GM12878 (cell line): ENCODE measurements at regions not wholly inside any gene's neighbourhood (a gene's known extent, or its start where the extent isn't known, plus 50 kb on each side); places are given as distances from the start of the nearest gene placed in this dataset.

Experiments used
- ATAC-seq: fragments of 200-7000 bp; cut with Tn5 transposase; 3 replicates; pipeline ENCODE4 v1.9.1; 2020; ENCODE audit warnings: mild to moderate bottlenecking, moderate library complexity
- BruUV-seq: library from RNA; stranded (reverse); fragments of 400-500 nt; replicated peaks from 2 replicates; lab custom pipeline; 2021; lab: Mats Ljungman, UMichigan
- CTCF ChIA-PET: fragments of 300-600 bp; sonication (Branson Sonifier 250); formaldehyde crosslinking; extraction: SDS; loops from one replicate; lab custom pipeline; 2021; ENCODE audit warnings: inconsistent platforms; lab: Yijun Ruan, JAX
- POLR2A ChIA-PET: fragments of 350-600 bp; formaldehyde crosslinking; extraction: SDS; loops from one replicate; lab custom pipeline; 2021; ENCODE audit warnings: inconsistent platforms; lab: Charles Lee
- RAD21 ChIA-PET: fragments of 300-600 bp; sonication (Branson Sonifier 250); formaldehyde crosslinking; loops from one replicate; lab custom pipeline; 2023; ENCODE audit warnings: antibody characterized with exemption; ENCODE audit not compliant: unreplicated experiment; lab: Charles Lee
- SMC1A ChIA-PET: fragments of 300-600 bp; sonication (Branson Sonifier 250); formaldehyde crosslinking; loops from one replicate; lab custom pipeline; 2023; ENCODE audit not compliant: unreplicated experiment, uncharacterized antibody; lab: Charles Lee
- DNase-seq: peaks from one replicate; pipeline ENCODE4 v3.0.0-alpha.2; 2011; ENCODE audit warnings: low read depth, low spot score
- FAIRE-seq: peaks from 3 replicates; lab custom pipeline; 2011; peaks lifted over from hg19 to GRCh38; lab: Jason Lieb, UNC
- H2AFZ ChIP-seq: 2 replicates; pipeline ENCODE4 v1.6.0; 2011; ENCODE audit warnings: low read depth, low read length, control low read depth; ENCODE audit not compliant: control insufficient read depth
- H3K27ac ChIP-seq: 2 replicates; pipeline ENCODE4 v1.5.1; 2011; ENCODE audit warnings: control low read depth; ENCODE audit not compliant: control insufficient read depth, insufficient read depth
- H3K27me3 ChIP-seq, 2 experiments: replicated peaks in 1 of 2; 2 replicates each; pipeline versions ENCODE4 v1.6.0 to v1.6.1; 2011; ENCODE audit warnings: low read length in 1 of 2; ENCODE audit not compliant: control insufficient read depth in 2 of 2, insufficient read depth in 2 of 2
- H3K36me3 ChIP-seq, 2 experiments: 2 replicates each; pipeline ENCODE4 v1.5.1; 2011; ENCODE audit warnings: low read length in 1 of 2; ENCODE audit not compliant: control insufficient read depth in 2 of 2, insufficient read depth in 2 of 2
- H3K4me1 ChIP-seq: 2 replicates; pipeline ENCODE4 v1.6.1; 2011; ENCODE audit warnings: mild to moderate bottlenecking, low read length, moderate library complexity, mixed read lengths; ENCODE audit not compliant: control insufficient read depth, insufficient read depth
- H3K4me2 ChIP-seq: 2 replicates; pipeline ENCODE4 v1.6.0; 2011; ENCODE audit warnings: control low read depth; ENCODE audit not compliant: control insufficient read depth, insufficient read depth
- H3K4me3 ChIP-seq: fragments of 200-600 bp; sonication (generic); 2 replicates; pipeline ENCODE4 v1.5.1; 2016
- H3K79me2 ChIP-seq: 2 replicates; pipeline ENCODE4 v1.6.0; 2011; ENCODE audit warnings: low read length; ENCODE audit not compliant: control insufficient read depth, insufficient read depth
- H3K9ac ChIP-seq: 2 replicates; pipeline ENCODE4 v1.8.0; 2011; ENCODE audit warnings: low read length, control low read depth, mixed read lengths; ENCODE audit not compliant: control insufficient read depth, insufficient read depth
- H3K9me3 ChIP-seq: replicated peaks from 3 replicates; pipeline ENCODE4 v1.5.1; 2011; ENCODE audit warnings: mild to moderate bottlenecking, low read length; ENCODE audit not compliant: control insufficient read depth, insufficient read depth
- H4K20me1 ChIP-seq: 2 replicates; pipeline ENCODE4 v1.6.0; 2011; ENCODE audit not compliant: control insufficient read depth, insufficient read depth
- CBX5 ChIP-seq: sonication (generic); IDR thresholded peaks from 2 replicates; pipeline ENCODE4 v1.6.1; 2016; ENCODE audit warnings: low read depth, moderate library complexity, mild to moderate bottlenecking, inconsistent platforms
- CREB1 ChIP-seq: IDR thresholded peaks from 2 replicates; pipeline ENCODE4 v1.6.1; 2012; ENCODE audit warnings: low read depth, mild to moderate bottlenecking, inconsistent platforms
- CREM ChIP-seq: IDR thresholded peaks from 2 replicates; pipeline ENCODE4 v1.6.1; 2014; ENCODE audit warnings: antibody characterized with exemption, low read depth
- ESRRA ChIP-seq: IDR thresholded peaks from 2 replicates; pipeline ENCODE4 v1.6.1; 2012; ENCODE audit warnings: mild to moderate bottlenecking, low read length, improper control_type of control experiment
- FOS ChIP-seq: IDR thresholded peaks from 3 replicates; pipeline ENCODE4 v1.6.1; 2011; ENCODE audit warnings: borderline replicate concordance; ENCODE audit not compliant: insufficient read length; ENCODE audit errors: extremely low read depth
- LARP7 ChIP-seq: fragments of 450-650 bp; IDR thresholded peaks from 2 replicates; pipeline ENCODE4 v1.6.1; 2017; ENCODE audit warnings: mild to moderate bottlenecking
- MTA2 ChIP-seq: fragments of 450-650 bp; IDR thresholded peaks from 2 replicates; pipeline ENCODE4 v1.6.1; 2016; ENCODE audit warnings: low read depth, mild to moderate bottlenecking, moderate library complexity
- NFXL1 ChIP-seq: fragments of 450-650 bp; IDR thresholded peaks from 2 replicates; pipeline ENCODE4 v1.6.1; 2017; ENCODE audit warnings: antibody characterized with exemption, mild to moderate bottlenecking, borderline replicate concordance
- NR2C1 ChIP-seq: fragments of 450-650 bp; IDR thresholded peaks from 2 replicates; pipeline ENCODE4 v1.6.1; 2017; ENCODE audit warnings: antibody characterized with exemption, mild to moderate bottlenecking, moderate library complexity
- NR2F1 ChIP-seq: fragments of 450-650 bp; conservative IDR thresholded peaks from 2 replicates; pipeline ENCODE4 v1.6.1; 2017; ENCODE audit warnings: mild to moderate bottlenecking
- PAX8 ChIP-seq: fragments of 450-650 bp; IDR thresholded peaks from 2 replicates; pipeline ENCODE4 v1.6.1; 2017; ENCODE audit warnings: mild to moderate bottlenecking, moderate library complexity
- RAD21 ChIP-seq: IDR thresholded peaks from 2 replicates; pipeline ENCODE4 v1.6.1; 2011; ENCODE audit warnings: mild to moderate bottlenecking, low read depth, low read length, moderate library complexity; ENCODE audit not compliant: insufficient read depth
- SUZ12 ChIP-seq: fragments of 200-600 bp; sonication (generic); IDR thresholded peaks from one replicate; pipeline ENCODE4 v1.6.1; 2018; ENCODE audit warnings: antibody characterized with exemption, mild to moderate bottlenecking; ENCODE audit not compliant: unreplicated experiment
- TCF3 ChIP-seq: IDR thresholded peaks from 2 replicates; pipeline ENCODE4 v1.6.1; 2012; ENCODE audit warnings: low read depth, mild to moderate bottlenecking, low read length, borderline replicate concordance; ENCODE audit not compliant: insufficient read depth
- ZZZ3 ChIP-seq: IDR thresholded peaks from 2 replicates; pipeline ENCODE4 v1.6.1; 2011; ENCODE audit warnings: low read depth; ENCODE audit not compliant: control insufficient read depth, insufficient read length
- WGBS: methylation state at CpG from one replicate; pipeline ENCODE4 v1.1.6; 2016; ENCODE audit warnings: low lambda C conversion rate; ENCODE audit not compliant: insufficient replicate concordance, insufficient coverage; ENCODE audit errors: missing lambda C conversion rate; 5-methylcytosine and 5-hydroxymethylcytosine counted together
- in situ Hi-C: fragments of 300-500 bp; cut with MboI; formaldehyde crosslinking; loops from 9 replicates; pipeline ENCODE4 v1.14.3; 2018; ENCODE audit warnings: mixed read lengths
- intact Hi-C: fragments of 100-400 bp; cut with micrococcal nuclease; formaldehyde crosslinking; loops from one replicate; pipeline ENCODE4 v1.14.2; 2022; ENCODE audit not compliant: unreplicated experiment
- TF ChIP-seq, protein P1 (sequence below): fragments of 450-650 bp; IDR thresholded peaks from 2 replicates; pipeline ENCODE4 v1.6.1; 2017; ENCODE audit warnings: low read depth, mild to moderate bottlenecking, moderate library complexity

DNA sequence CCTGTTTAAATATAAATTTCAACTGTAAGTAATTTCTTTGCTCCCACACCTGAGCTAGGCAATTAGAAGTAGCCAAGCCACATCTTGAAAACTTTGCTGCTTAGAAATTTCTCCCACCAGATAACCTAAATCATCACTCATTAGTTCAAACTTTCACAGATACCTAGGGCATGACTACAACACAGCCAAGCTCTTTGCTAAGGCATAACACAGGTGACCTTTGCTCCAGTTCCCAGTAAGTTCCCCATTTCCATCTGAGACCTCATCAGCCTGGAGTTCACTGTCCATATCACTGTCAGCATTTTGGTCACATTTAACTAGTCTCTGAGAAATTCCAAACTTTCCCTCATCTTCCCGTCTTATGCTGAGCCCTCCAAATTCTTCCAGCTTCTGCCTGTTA lies 79.8 kb upstream of the OPRM1 start:
- CTCF ChIA-PET: no interaction called here
- no peak for TF ChIP-seq NR2C1
- BruUV-seq: no TSS peak
- no peak for FAIRE-seq
- RAD21 ChIA-PET: no interaction called here
- Histone ChIP-seq H3K36me3 (no peaks in the 10 kb centered on the region), H3K79me2 (no peaks in the 10 kb centered on the region), H3K9ac (no peak overlapping the region), H3K9me3 (no peaks in the 10 kb centered on the region), H3K4me1 (peaks cover 4% of the 10 kb centered on the region; the same call in 1 of the 2 replicates), H3K27ac (no peak overlapping the region), H3K4me2 (no peak overlapping the region), H4K20me1 (no peaks in the 10 kb centered on the region), H3K27me3 (no peaks in the 10 kb centered on the region), H2AFZ (no peak overlapping the region), H3K4me3 (no peak overlapping the region)
- intact Hi-C loops: no loop called here
- WGBS: 50% methylated on average over 1 of the region's 1 CpG
- in situ Hi-C loops: no loop called here
- no peak for ATAC-seq
- DNase-seq: no peak
- SMC1A ChIA-PET: no interaction called here
- POLR2A ChIA-PET: no interaction called here

DNA sequence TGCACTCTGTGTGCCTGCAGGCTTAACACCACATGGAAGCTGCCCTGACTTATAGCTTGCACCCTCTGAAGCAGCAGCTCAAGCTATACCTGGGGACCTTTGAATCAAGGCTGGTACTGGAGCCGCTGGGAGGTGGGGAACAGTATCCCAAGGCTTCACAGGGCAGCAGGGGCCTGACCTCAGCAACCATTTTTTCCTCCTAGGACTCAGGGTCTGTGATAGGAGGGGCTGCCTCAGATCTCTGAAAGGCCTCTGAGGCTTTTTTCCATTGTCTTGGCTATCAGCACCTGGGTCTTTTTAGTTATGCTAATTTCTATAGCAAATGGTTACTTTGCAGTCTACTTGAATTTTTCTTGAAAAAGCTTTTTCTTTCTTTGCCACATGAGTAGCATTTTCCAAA lies 80.2 kb upstream of the OPRM1 start:
- SMC1A ChIA-PET: no interaction called here
- no peak; the same call in 2 of the 3 replicates for ATAC-seq
- H3K9me3 ChIP-seq: no peaks in the 10 kb centered on the region
- WGBS: 6% methylated on average over 1 of the region's 1 CpG
- no peak for TF ChIP-seq NFXL1
- TF ChIP-seq LARP7: no peak
- no peak for TF ChIP-seq SUZ12
- TF ChIP-seq ESRRA: no peak
- TF ChIP-seq NR2F1: no peak
- no peak for TF ChIP-seq CREM
- no peak for TF ChIP-seq RAD21
- no peak for TF ChIP-seq PAX8
- TF ChIP-seq, protein P1, sequence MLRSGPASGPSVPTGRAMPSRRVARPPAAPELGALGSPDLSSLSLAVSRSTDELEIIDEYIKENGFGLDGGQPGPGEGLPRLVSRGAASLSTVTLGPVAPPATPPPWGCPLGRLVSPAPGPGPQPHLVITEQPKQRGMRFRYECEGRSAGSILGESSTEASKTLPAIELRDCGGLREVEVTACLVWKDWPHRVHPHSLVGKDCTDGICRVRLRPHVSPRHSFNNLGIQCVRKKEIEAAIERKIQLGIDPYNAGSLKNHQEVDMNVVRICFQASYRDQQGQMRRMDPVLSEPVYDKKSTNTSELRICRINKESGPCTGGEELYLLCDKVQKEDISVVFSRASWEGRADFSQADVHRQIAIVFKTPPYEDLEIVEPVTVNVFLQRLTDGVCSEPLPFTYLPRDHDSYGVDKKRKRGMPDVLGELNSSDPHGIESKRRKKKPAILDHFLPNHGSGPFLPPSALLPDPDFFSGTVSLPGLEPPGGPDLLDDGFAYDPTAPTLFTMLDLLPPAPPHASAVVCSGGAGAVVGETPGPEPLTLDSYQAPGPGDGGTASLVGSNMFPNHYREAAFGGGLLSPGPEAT: no peak
- no peak for TF ChIP-seq FOS
- TF ChIP-seq TCF3: no peak
- no peak for TF ChIP-seq CREB1
- no peak for TF ChIP-seq ZZZ3
- no peak for TF ChIP-seq CBX5
- TF ChIP-seq MTA2: no peak
- H3K4me2 ChIP-seq: no peak overlapping the region
- no peaks in the 10 kb centered on the region for H4K20me1 ChIP-seq
- CTCF ChIA-PET: no interaction called here
- no peak overlapping the region for H2AFZ ChIP-seq
- no peak overlapping the region for H3K27ac ChIP-seq
- no peak overlapping the region for H3K4me3 ChIP-seq
- H3K79me2 ChIP-seq: no peaks in the 10 kb centered on the region
- intact Hi-C loops (no loop called here), in situ Hi-C loops (no loop called here)
- no peak for DNase-seq
- H3K36me3 ChIP-seq: no peaks in the 10 kb centered on the region
- no peaks in the 10 kb centered on the region for H3K27me3 ChIP-seq
- RAD21 ChIA-PET: no interaction called here
- FAIRE-seq: no peak
- BruUV-seq: no TSS peak
- POLR2A ChIA-PET: no interaction called here
- H3K4me1 ChIP-seq: peaks cover 4% of the 10 kb centered on the region; the same call in 1 of the 2 replicates
- no peak overlapping the region for H3K9ac ChIP-seq
